A549 (cell line): ENCODE measurements at regions not wholly inside any gene's neighbourhood (a gene's known extent, or its start where the extent isn't known, plus 50 kb on each side); places are given as distances from the start of the nearest gene placed in this dataset.

Source experiments
- ATAC-seq, 2 experiments: fragments of 200-7000 bp in 1 of 2; fragments of >200 bp in 1 of 2; cut with Nextera tagmentation in 1 of 2; cut with Tn5 transposase in 1 of 2; 3 replicates each; pipeline versions ENCODE4 v1.8.0 to v1.9.1; 2018 to 2020; ENCODE audit warnings: mild to moderate bottlenecking in 1 of 2, moderate library complexity in 1 of 2
- CTCF ChIA-PET: fragments of 300-600 bp; sonication (Branson Sonifier 250); formaldehyde crosslinking; extraction: SDS; loops from one replicate; lab custom pipeline; 2021; ENCODE audit warnings: antibody characterized with exemption, inconsistent platforms; lab: Yijun Ruan, JAX
- POLR2A ChIA-PET: fragments of 350-600 bp; formaldehyde crosslinking; extraction: SDS; loops from one replicate; lab custom pipeline; 2021; ENCODE audit warnings: antibody characterized with exemption, inconsistent platforms; lab: Yijun Ruan, JAX
- DNase-seq, 2 experiments: peaks; one replicate each; pipeline versions ENCODE4 v3.0.0 to v3.0.0-alpha.2; 2011 to 2016; ENCODE audit warnings: low read depth in 1 of 2, low spot score in 1 of 2
- FAIRE-seq: peaks from 2 replicates; lab custom pipeline; 2011; peaks lifted over from hg19 to GRCh38; lab: Jason Lieb, UNC
- H3K27ac ChIP-seq, 2 experiments: fragments of >200 bp; sonication (Bioruptor Twin); formaldehyde crosslinking; 3 replicates each; pipeline ENCODE4 v1.5.1; 2016 to 2017
- H3K4me1 ChIP-seq: fragments of >200 bp; sonication (Bioruptor Twin); formaldehyde crosslinking; 3 replicates; pipeline ENCODE4 v1.6.1; 2016
- H3K4me2 ChIP-seq: fragments of >200 bp; sonication (Bioruptor Twin); formaldehyde crosslinking; 3 replicates; pipeline ENCODE4 v1.6.1; 2016
- H3K4me3 ChIP-seq: fragments of >200 bp; sonication (Bioruptor Twin); formaldehyde crosslinking; 3 replicates; pipeline ENCODE4 v1.5.1; 2016
- H3K9me3 ChIP-seq: fragments of >200 bp; sonication (Bioruptor Twin); formaldehyde crosslinking; 3 replicates; pipeline ENCODE4 v1.6.1; 2016
- CBX2 ChIP-seq: fragments of 200-600 bp; sonication (generic); IDR thresholded peaks from 2 replicates; pipeline ENCODE4 v1.6.1; 2016; ENCODE audit warnings: low read depth, mild to moderate bottlenecking, borderline replicate concordance
- CEBPB ChIP-seq, 2 experiments: fragments of >200 bp in 1 of 2; sonication (Bioruptor Twin) in 1 of 2; formaldehyde crosslinking in 1 of 2; IDR thresholded peaks; 2 replicates each; pipeline ENCODE4 v1.6.1; 2012 to 2016
- CHD2 ChIP-seq: fragments of 150-350 bp; IDR thresholded peaks from 2 replicates; pipeline ENCODE4 v1.6.1; 2014; ENCODE audit warnings: low read length; ENCODE audit not compliant: partially characterized antibody
- EHF ChIP-seq: fragments of 250-450 bp; sonication (Bioruptor Pico); IDR thresholded peaks from 2 replicates; pipeline ENCODE4 v1.5.0; 2020; ENCODE audit warnings: mild to moderate bottlenecking
- EHMT2 ChIP-seq: fragments of 200-600 bp; sonication (generic); IDR thresholded peaks from 2 replicates; pipeline ENCODE4 v1.6.1; 2016; ENCODE audit warnings: antibody characterized with exemption, low read depth, mild to moderate bottlenecking, moderate library complexity
- EP300 ChIP-seq, 2 experiments: fragments of >200 bp; sonication (Bioruptor Twin); formaldehyde crosslinking; IDR thresholded peaks; 2 replicates in 1 of 2; 3 replicates in 1 of 2; pipeline ENCODE4 v1.6.1; 2016 to 2017
- ESRRA ChIP-seq: fragments of 150-350 bp; IDR thresholded peaks from 2 replicates; pipeline ENCODE4 v1.6.1; 2014; ENCODE audit warnings: mild to moderate bottlenecking, low read length, borderline replicate concordance
- FOSB ChIP-seq: fragments of 250-450 bp; sonication (Bioruptor Pico); IDR thresholded peaks from 2 replicates; pipeline ENCODE4 v1.5.0; 2020; ENCODE audit warnings: mild to moderate bottlenecking, moderate library complexity
- FOXS1 ChIP-seq: fragments of 250-450 bp; sonication (Bioruptor Pico); IDR thresholded peaks from 2 replicates; pipeline ENCODE4 v1.5.0; 2020; ENCODE audit warnings: mild to moderate bottlenecking, moderate library complexity
- HDAC2 ChIP-seq: fragments of 200-600 bp; sonication (generic); IDR thresholded peaks from 2 replicates; pipeline ENCODE4 v1.6.1; 2016
- HOXA7 ChIP-seq: fragments of 250-450 bp; sonication (Bioruptor Pico); IDR thresholded peaks from 2 replicates; pipeline ENCODE4 v1.5.0; 2020; ENCODE audit warnings: mild to moderate bottlenecking, moderate library complexity
- JUN ChIP-seq, 2 experiments: fragments of >200 bp; sonication (Bioruptor Twin); formaldehyde crosslinking; IDR thresholded peaks; 2 replicates in 1 of 2; 3 replicates in 1 of 2; pipeline ENCODE4 v1.6.1; 2016 to 2017
- KDM1A ChIP-seq: fragments of 200-600 bp; sonication (generic); IDR thresholded peaks from 2 replicates; pipeline ENCODE4 v1.6.1; 2016; ENCODE audit warnings: low read depth, mild to moderate bottlenecking
- NFE2L2 ChIP-seq: fragments of 150-350 bp; conservative IDR thresholded peaks from 2 replicates; pipeline ENCODE4 v1.6.1; 2014; ENCODE audit warnings: low read length
- NR3C1 ChIP-seq: fragments of >200 bp; sonication (Bioruptor Twin); formaldehyde crosslinking; IDR thresholded peaks from 3 replicates; pipeline ENCODE4 v1.6.1; 2017
- PHF8 ChIP-seq: fragments of 200-600 bp; sonication (generic); IDR thresholded peaks from 2 replicates; pipeline ENCODE4 v1.6.1; 2016; ENCODE audit warnings: low read depth, mild to moderate bottlenecking, antibody characterized with exemption, moderate library complexity, borderline replicate concordance
- POLR2A ChIP-seq: IDR thresholded peaks from 2 replicates; pipeline ENCODE4 v1.6.1; 2012; ENCODE audit warnings: mild to moderate bottlenecking, low read length
- POLR2AphosphoS2 ChIP-seq: conservative IDR thresholded peaks from 2 replicates; pipeline ENCODE4 v1.6.1; 2012; ENCODE audit warnings: low read length, improper control_type of control experiment, inconsistent platforms
- RAD21 ChIP-seq, 2 experiments: fragments of >200 bp in 1 of 2; sonication (Bioruptor Twin) in 1 of 2; formaldehyde crosslinking in 1 of 2; IDR thresholded peaks in 1 of 2; conservative IDR thresholded peaks in 1 of 2; 2 replicates in 1 of 2; 3 replicates in 1 of 2; pipeline ENCODE4 v1.6.1; 2012 to 2018; ENCODE audit warnings: inconsistent platforms in 1 of 2
- RARB ChIP-seq: fragments of 250-450 bp; sonication (Bioruptor Pico); IDR thresholded peaks from 2 replicates; pipeline ENCODE4 v1.8.0; 2021; ENCODE audit warnings: mild to moderate bottlenecking, moderate library complexity
- RFX5 ChIP-seq: fragments of 450-650 bp; IDR thresholded peaks from 2 replicates; pipeline ENCODE4 v1.7.1; 2014; ENCODE audit warnings: antibody characterized with exemption, mild to moderate bottlenecking, moderate library complexity
- SMC3 ChIP-seq: fragments of >200 bp; sonication (Bioruptor Twin); formaldehyde crosslinking; IDR thresholded peaks from 3 replicates; pipeline ENCODE4 v1.6.1; 2018; ENCODE audit warnings: inconsistent platforms
- TFCP2L1 ChIP-seq: fragments of 250-450 bp; sonication (Bioruptor Pico); IDR thresholded peaks from 2 replicates; pipeline ENCODE4 v1.5.0; 2021; ENCODE audit warnings: mild to moderate bottlenecking
- TP53 ChIP-seq: fragments of 250-450 bp; sonication (Bioruptor Pico); IDR thresholded peaks from 2 replicates; pipeline ENCODE4 v1.5.0; 2021; ENCODE audit warnings: mild to moderate bottlenecking, moderate library complexity
- WGBS: methylation state at CpG from one replicate; pipeline ENCODE4 v1.1.6; 2017; ENCODE audit errors: missing lambda C conversion rate; 5-methylcytosine and 5-hydroxymethylcytosine counted together
- TF ChIP-seq, protein P1 (sequence below): fragments of 450-650 bp; IDR thresholded peaks from 2 replicates; pipeline ENCODE4 v1.6.1; 2014; ENCODE audit warnings: antibody characterized with exemption
- TF ChIP-seq, protein P2 (sequence below): IDR thresholded peaks from 2 replicates; pipeline ENCODE4 v1.6.1; 2012
- TF ChIP-seq, protein P3 (sequence below): IDR thresholded peaks from 2 replicates; pipeline ENCODE4 v1.6.1; 2012
- TF ChIP-seq, protein P4 (sequence below): IDR thresholded peaks from 2 replicates; pipeline ENCODE4 v1.6.1; 2012; ENCODE audit warnings: low read depth, borderline replicate concordance
- TF ChIP-seq, protein P5 (sequence below): fragments of >200 bp; sonication (Bioruptor Twin); formaldehyde crosslinking; IDR thresholded peaks from 2 replicates; pipeline ENCODE4 v1.6.1; 2016
- TF ChIP-seq, protein P6 (sequence below): fragments of 150-350 bp; IDR thresholded peaks from 2 replicates; pipeline ENCODE4 v1.6.1; 2014; ENCODE audit warnings: low read depth, mild to moderate bottlenecking, low read length

DNA sequence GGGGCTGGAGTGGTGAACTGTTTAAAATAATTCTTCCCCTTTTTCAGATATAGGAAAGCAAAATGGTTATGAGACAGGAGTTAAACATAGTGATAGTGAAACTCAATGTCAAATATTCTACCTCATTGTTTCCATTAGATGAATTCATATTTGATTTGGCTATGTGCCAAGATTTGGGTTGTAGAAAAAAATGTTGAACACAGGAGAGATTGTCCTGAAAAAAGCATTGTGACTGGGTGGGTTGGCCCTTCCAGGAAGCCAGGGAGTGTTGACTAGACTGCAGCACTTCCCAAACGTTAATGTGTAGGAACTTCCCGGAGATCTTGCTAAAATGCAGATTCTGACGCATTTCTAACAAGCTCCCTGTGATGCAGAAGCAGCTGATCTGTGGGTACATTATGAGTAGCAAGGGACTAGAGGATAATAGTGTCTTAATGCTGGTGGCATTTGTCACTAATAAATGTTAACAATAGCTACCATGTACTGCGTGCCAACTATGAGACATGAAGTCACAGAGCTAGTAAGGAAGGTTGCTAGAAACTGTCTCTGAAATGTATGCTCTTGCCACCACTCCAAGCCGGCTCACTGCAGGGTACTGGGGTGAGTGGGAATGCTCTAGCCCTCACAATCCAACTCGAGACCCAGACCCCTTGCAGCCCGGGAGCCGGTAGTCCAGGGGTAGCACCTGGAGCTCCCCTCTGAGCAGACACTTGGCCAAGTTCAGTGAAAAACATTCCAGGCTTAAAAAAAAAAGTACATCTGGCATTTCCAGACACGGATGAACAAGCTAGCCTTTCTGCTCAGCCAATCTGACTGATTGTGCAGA is 120.6 kb downstream of the CD47 start:
- Histone ChIP-seq H3K4me2 (no peak overlapping the region), H3K4me1 (peaks cover 11% of the 10 kb centered on the region; the same call in 1 of the 3 replicates), H3K4me3 (no peak overlapping the region), H3K27ac (no peak overlapping the region), H3K9me3 (no peaks in the 10 kb centered on the region)
- DNase-seq (peak in 1 of 2 experiments; percentile 12), FAIRE-seq (no peak), ATAC-seq (no peak)
- no peak for TF ChIP-seq CBX2
- no peak for TF ChIP-seq RARB (CRISPR knock-in tag)
- TF ChIP-seq, protein P1, sequence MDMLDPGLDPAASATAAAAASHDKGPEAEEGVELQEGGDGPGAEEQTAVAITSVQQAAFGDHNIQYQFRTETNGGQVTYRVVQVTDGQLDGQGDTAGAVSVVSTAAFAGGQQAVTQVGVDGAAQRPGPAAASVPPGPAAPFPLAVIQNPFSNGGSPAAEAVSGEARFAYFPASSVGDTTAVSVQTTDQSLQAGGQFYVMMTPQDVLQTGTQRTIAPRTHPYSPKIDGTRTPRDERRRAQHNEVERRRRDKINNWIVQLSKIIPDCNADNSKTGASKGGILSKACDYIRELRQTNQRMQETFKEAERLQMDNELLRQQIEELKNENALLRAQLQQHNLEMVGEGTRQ = no peak
- TF ChIP-seq ESRRA = no peak
- no peak for TF ChIP-seq HDAC2
- no peak for TF ChIP-seq CEBPB (IDR thresholded peaks at IDR 0.05)
- no peak for TF ChIP-seq TP53
- TF ChIP-seq PHF8 = no peak
- TF ChIP-seq RFX5 = no peak
- TF ChIP-seq POLR2AphosphoS2 = no peak
- TF ChIP-seq RAD21 (conservative IDR thresholded peaks at IDR 0.05 in 1 of 2, IDR thresholded peaks at IDR 0.05 in 1 of 2) = no peak
- TF ChIP-seq, protein P2, sequence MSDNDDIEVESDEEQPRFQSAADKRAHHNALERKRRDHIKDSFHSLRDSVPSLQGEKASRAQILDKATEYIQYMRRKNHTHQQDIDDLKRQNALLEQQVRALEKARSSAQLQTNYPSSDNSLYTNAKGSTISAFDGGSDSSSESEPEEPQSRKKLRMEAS = no peak
- TF ChIP-seq, protein P3, sequence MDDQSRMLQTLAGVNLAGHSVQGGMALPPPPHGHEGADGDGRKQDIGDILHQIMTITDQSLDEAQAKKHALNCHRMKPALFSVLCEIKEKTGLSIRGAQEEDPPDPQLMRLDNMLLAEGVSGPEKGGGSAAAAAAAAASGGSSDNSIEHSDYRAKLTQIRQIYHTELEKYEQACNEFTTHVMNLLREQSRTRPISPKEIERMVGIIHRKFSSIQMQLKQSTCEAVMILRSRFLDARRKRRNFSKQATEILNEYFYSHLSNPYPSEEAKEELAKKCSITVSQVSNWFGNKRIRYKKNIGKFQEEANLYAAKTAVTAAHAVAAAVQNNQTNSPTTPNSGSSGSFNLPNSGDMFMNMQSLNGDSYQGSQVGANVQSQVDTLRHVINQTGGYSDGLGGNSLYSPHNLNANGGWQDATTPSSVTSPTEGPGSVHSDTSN = no peak
- no peak for TF ChIP-seq NFE2L2
- CTCF ChIA-PET = interaction anchor here (1.0 to 1.5 kb wide), 4 partner anchors 12 to 148 kb away, joined by 3 to 5 read pairs (median 4); no protein-coding TSS in a partner anchor
- POLR2A ChIA-PET = no interaction called here
- WGBS = 66% methylated on average over 9 of the region's 9 CpGs

DNA sequence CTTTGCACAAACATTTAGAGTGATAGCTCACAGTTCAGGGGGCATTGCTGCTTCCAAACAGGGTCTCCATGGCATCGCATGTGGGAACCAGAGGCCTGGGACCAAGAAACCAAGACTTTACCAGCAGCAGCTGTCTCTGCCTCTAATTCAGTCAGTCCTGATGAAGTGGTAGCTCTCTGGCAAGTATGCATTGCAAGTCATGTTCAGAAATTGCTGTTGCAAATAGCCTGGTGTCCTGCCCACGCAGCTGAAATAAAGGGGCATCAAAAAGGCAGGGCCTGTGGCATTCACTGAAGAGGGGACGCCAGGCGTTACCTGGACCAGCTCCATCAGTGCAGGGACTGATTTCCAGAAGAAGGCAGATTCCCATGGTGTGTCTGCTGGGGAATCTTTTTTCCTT is 121.3 kb downstream of the CD47 start:
- DNase-seq (no peak), FAIRE-seq (no peak), ATAC-seq (no peak)
- Histone ChIP-seq H3K9me3 (no peaks in the 10 kb centered on the region), H3K27ac (no peak overlapping the region), H3K4me2 (no peak overlapping the region), H3K4me3 (no peak overlapping the region), H3K4me1 (peaks cover 11% of the 10 kb centered on the region; the same call in 1 of the 3 replicates)
- TF ChIP-seq EHMT2 (no peak), NR3C1 (no peak), HOXA7 (CRISPR knock-in tag) (no peak), CHD2 (no peak), POLR2A (no peak), FOSB (no peak), EHF (CRISPR knock-in tag) (no peak), KDM1A (no peak), RARB (CRISPR knock-in tag) (no peak), TFCP2L1 (CRISPR knock-in tag) (no peak), FOXS1 (CRISPR knock-in tag) (no peak), EP300 (IDR thresholded peaks at IDR 0.05) (no peak), JUN (IDR thresholded peaks at IDR 0.05) (no peak), SMC3 (no peak)
- TF ChIP-seq, protein P1 = no peak
- TF ChIP-seq, protein P2 = no peak
- TF ChIP-seq, protein P4, sequence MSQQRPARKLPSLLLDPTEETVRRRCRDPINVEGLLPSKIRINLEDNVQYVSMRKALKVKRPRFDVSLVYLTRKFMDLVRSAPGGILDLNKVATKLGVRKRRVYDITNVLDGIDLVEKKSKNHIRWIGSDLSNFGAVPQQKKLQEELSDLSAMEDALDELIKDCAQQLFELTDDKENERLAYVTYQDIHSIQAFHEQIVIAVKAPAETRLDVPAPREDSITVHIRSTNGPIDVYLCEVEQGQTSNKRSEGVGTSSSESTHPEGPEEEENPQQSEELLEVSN = no peak
- TF ChIP-seq, protein P5, sequence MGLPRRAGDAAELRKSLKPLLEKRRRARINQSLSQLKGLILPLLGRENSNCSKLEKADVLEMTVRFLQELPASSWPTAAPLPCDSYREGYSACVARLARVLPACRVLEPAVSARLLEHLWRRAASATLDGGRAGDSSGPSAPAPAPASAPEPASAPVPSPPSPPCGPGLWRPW = no peak
- TF ChIP-seq, protein P6, sequence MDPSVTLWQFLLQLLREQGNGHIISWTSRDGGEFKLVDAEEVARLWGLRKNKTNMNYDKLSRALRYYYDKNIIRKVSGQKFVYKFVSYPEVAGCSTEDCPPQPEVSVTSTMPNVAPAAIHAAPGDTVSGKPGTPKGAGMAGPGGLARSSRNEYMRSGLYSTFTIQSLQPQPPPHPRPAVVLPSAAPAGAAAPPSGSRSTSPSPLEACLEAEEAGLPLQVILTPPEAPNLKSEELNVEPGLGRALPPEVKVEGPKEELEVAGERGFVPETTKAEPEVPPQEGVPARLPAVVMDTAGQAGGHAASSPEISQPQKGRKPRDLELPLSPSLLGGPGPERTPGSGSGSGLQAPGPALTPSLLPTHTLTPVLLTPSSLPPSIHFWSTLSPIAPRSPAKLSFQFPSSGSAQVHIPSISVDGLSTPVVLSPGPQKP = no peak
- POLR2A ChIA-PET = no interaction called here
- CTCF ChIA-PET = interaction anchor here (1.0 to 1.5 kb wide), 3 partner anchors 12 to 41 kb away, joined by 4 to 5 read pairs (median 4); no protein-coding TSS in a partner anchor
- 88% methylated on average over 4 of the region's 4 CpGs for WGBS
